Transverse colon (tissue), 4 donors: ENCODE measurements at regions not wholly inside any gene's neighbourhood (a gene's known extent, or its start where the extent isn't known, plus 50 kb on each side); places are given as distances from the start of the nearest gene placed in this dataset.

Experiments used
- DNase-seq: peaks from one replicate; pipeline ENCODE4 v3.0.0-alpha.2; 2019
- H3K27ac ChIP-seq, 4 donors: fragments of 200-600 bp; sonication (generic); 2 replicates each; pipeline ENCODE4 v1.5.1; 2016 to 2018; ENCODE audit warnings: inconsistent platforms in 4 of 4
- H3K27me3 ChIP-seq: fragments of 200-600 bp; sonication (generic); 2 replicates; pipeline ENCODE4 v1.5.1; 2017; ENCODE audit warnings: inconsistent platforms
- H3K36me3 ChIP-seq, 4 donors: fragments of 200-600 bp; sonication (generic); 2 replicates each; pipeline ENCODE4 v1.5.1; 2017 to 2019; ENCODE audit warnings: inconsistent platforms in 4 of 4
- H3K4me1 ChIP-seq, 4 donors: fragments of 200-600 bp; sonication (generic); 2 replicates each; pipeline ENCODE4 v1.5.1; 2017 to 2020; ENCODE audit warnings: inconsistent platforms in 4 of 4
- H3K4me3 ChIP-seq, 4 donors: fragments of 200-600 bp; sonication (generic); 1 replicate in 1 of 4; 2 replicates in 3 of 4; pipeline versions ENCODE4 v1.5.1 to v1.6.1; 2017 to 2019; ENCODE audit warnings: inconsistent platforms in 4 of 4
- H3K9me3 ChIP-seq, 2 donors: fragments of 200-600 bp; sonication (generic); 2 replicates each; pipeline ENCODE4 v1.5.1; 2017 to 2019; ENCODE audit warnings: inconsistent platforms in 2 of 2
- EP300 ChIP-seq: sonication (generic); formaldehyde crosslinking; IDR thresholded peaks from one replicate; pipeline ENCODE4 v1.6.1; 2017; ENCODE audit warnings: antibody characterized with exemption, low read depth
- POLR2A ChIP-seq: fragments of 450-650 bp; IDR thresholded peaks from one replicate; pipeline ENCODE4 v1.6.1; 2016; ENCODE audit warnings: antibody characterized with exemption, mild to moderate bottlenecking, moderate library complexity
- POLR2AphosphoS5 ChIP-seq, 3 donors: sonication (generic); formaldehyde crosslinking; IDR thresholded peaks; one replicate each; pipeline ENCODE4 v1.6.1; 2016; ENCODE audit warnings: antibody characterized with exemption in 3 of 3
- WGBS, 2 donors: methylation state at CpG; one replicate each; pipeline ENCODE4 v1.1.5; 2018; ENCODE audit warnings: low coverage in 1 of 2; 5-methylcytosine and 5-hydroxymethylcytosine counted together
- in situ Hi-C, 4 donors: fragments of 200-750 bp; cut with MboI; loops; one replicate each; pipeline versions ENCODE4 v1.15.0 to v1.15.1; 2017; ENCODE audit warnings: low sequenced_read_pairs in 3 of 4, low pct_ligation_motif_present in 1 of 4, low pct_unique_long_range_greater_than_20kb in 1 of 4
- intact Hi-C: fragments of 100-400 bp; cut with DNase I; formaldehyde crosslinking; loops from one replicate; pipeline ENCODE4 v1.15.1; 2023; ENCODE audit warnings: low total_unique reads
- TF ChIP-seq, protein P1 (sequence below), 5 experiments: fragments of 200-600 bp in 3 of 5; fragments of 450-650 bp in 2 of 5; sonication (generic) in 3 of 5; IDR thresholded peaks; 1 replicate in 2 of 5; 2 replicates in 3 of 5; pipeline ENCODE4 v1.5.1; 2016 to 2017; ENCODE audit warnings: antibody characterized with exemption in 5 of 5, inconsistent platforms in 3 of 5, mild to moderate bottlenecking in 2 of 5, moderate library complexity in 1 of 5

DNA sequence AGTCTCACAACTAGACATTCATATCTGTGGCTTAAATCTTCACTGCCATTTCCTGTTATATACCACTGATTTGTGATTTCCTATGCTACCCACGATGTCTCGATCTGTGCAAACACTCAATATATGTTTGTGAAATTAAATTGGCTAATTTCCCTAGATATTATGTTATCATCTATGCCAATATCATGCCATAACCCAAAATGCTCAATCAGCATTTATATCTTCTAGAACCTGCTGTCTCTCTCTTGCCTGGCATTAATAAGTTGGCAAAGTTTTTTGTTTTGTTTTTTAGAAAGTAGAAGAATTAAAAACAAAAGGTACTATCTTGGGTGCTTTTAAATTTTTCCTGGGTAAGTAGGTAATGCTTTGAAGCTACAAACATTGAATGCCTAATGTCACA is 358.5 kb upstream of the DAB1 start:
- WGBS, 2 donors, result 63 to 72% methylated on average over 2 of the region's 2 CpGs
- H3K4me3 ChIP-seq, result no peak overlapping the region
- no peaks in the 10 kb centered on the region for H3K27me3 ChIP-seq
- H3K36me3 ChIP-seq, result no peaks in the 10 kb centered on the region
- H3K27ac ChIP-seq, result no peak overlapping the region
- in situ Hi-C loops (no loop called here), intact Hi-C loops (no loop called here)
- no peaks in the 10 kb centered on the region for H3K4me1 ChIP-seq
- no peak for DNase-seq
- no peaks in the 10 kb centered on the region for H3K9me3 ChIP-seq
- TF ChIP-seq EP300 (no peak), POLR2A (no peak), POLR2AphosphoS5 (IDR thresholded peaks at IDR 0.05) (no peak)
- TF ChIP-seq, protein P1, sequence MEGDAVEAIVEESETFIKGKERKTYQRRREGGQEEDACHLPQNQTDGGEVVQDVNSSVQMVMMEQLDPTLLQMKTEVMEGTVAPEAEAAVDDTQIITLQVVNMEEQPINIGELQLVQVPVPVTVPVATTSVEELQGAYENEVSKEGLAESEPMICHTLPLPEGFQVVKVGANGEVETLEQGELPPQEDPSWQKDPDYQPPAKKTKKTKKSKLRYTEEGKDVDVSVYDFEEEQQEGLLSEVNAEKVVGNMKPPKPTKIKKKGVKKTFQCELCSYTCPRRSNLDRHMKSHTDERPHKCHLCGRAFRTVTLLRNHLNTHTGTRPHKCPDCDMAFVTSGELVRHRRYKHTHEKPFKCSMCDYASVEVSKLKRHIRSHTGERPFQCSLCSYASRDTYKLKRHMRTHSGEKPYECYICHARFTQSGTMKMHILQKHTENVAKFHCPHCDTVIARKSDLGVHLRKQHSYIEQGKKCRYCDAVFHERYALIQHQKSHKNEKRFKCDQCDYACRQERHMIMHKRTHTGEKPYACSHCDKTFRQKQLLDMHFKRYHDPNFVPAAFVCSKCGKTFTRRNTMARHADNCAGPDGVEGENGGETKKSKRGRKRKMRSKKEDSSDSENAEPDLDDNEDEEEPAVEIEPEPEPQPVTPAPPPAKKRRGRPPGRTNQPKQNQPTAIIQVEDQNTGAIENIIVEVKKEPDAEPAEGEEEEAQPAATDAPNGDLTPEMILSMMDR (IDR thresholded peaks at IDR 0.05), result no peak

DNA sequence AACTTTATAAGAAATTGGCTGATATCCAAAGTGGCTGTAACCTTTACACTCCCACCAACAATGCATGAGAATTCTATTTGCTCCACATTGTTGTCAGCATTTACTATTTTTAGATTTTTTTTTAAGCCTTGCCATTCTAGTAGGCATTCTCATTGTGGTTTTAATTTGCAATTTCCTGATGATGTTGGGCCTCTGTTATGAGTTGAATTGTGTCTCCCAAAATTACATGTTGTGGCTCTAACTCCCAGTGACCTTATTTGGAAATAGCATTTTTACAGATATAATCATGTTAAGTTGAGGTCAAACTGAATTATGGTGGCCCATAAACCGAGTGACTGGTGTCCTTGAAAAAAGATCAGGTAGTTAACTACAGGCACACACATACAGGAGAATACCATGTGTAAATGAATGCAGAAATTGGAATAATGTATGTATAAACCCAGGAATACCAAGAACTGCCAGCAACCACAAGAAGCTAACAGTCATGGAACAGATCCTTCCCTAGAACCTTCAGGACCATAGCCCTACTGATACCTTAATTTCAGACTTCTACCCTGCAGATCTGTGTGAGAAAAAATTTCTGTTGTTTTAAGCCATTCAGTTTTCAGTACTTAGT is 348.8 kb upstream of the DAB1 start:
- Histone ChIP-seq H3K4me1 (no peaks in the 10 kb centered on the region), H3K9me3 (no peaks in the 10 kb centered on the region), H3K27me3 (no peaks in the 10 kb centered on the region), H3K4me3 (no peak overlapping the region), H3K36me3 (no peaks in the 10 kb centered on the region), H3K27ac (no peak overlapping the region)
- 17 to 32% methylated on average over 1 of the region's 1 CpG for WGBS, 2 donors
- DNase-seq, result no peak
- in situ Hi-C loops, result no loop called here
- intact Hi-C loops, result no loop called here
- no peak for TF ChIP-seq POLR2A

DNA sequence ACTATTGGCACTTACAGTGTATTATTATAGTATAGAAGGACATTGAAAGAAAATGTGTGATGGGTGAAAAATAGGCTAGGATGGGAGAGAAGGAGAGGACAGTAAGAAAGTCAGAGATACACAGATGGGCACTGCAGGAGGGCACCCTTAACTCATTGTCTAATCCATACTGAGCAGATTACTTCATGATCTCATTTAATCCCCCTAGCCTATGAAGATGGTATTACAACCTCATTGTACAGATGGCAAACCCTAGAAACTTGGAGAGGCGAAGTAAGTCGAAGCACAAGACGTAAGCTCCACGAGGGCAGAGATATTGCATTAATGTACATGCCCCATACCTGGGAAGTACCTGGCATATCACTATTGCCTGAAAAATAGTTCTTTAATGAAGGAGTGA is 346.9 kb upstream of the DAB1 start:
- DNase-seq, result no peak
- Histone ChIP-seq H3K4me3 (no peak overlapping the region), H3K4me1 (no peaks in the 10 kb centered on the region), H3K27me3 (no peaks in the 10 kb centered on the region), H3K36me3 (no peaks in the 10 kb centered on the region), H3K27ac (no peak overlapping the region), H3K9me3 (no peaks in the 10 kb centered on the region)
- no peak for TF ChIP-seq POLR2A
- TF ChIP-seq, protein P1 (IDR thresholded peaks at IDR 0.05), result peak in 1 of 5 experiments; percentile 12
- intact Hi-C loops (no loop called here), in situ Hi-C loops (no loop called here)
- WGBS, 2 donors, result 78 to 94% methylated on average over 4 of the region's 4 CpGs

DNA sequence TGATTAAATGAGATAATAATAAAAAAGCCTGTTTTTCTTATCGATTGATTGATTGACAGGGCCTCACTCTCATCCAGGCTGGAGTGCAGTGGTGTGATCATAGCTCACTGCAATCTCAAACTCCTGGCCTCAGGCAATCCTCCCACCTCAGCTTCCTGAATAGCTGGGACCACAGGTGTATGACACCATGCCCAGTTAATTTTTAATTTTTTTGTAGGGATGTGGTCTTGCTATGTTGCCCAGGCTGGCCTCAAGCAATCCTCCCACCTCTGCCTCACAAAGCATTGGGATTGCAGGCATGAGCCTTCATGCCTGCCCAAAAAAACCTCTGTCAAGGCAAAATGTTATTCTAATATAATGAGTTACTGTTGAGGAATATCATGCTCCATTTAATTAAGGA is 346.4 kb upstream of the DAB1 start:
- TF ChIP-seq, protein P1 (IDR thresholded peaks at IDR 0.05), result no peak
- TF ChIP-seq POLR2AphosphoS5 (IDR thresholded peaks at IDR 0.05) (no peak), EP300 (no peak), POLR2A (no peak)
- WGBS, 2 donors, result 80 to 87% methylated on average over 1 of the region's 1 CpG
- in situ Hi-C loops, result no loop called here

DNA sequence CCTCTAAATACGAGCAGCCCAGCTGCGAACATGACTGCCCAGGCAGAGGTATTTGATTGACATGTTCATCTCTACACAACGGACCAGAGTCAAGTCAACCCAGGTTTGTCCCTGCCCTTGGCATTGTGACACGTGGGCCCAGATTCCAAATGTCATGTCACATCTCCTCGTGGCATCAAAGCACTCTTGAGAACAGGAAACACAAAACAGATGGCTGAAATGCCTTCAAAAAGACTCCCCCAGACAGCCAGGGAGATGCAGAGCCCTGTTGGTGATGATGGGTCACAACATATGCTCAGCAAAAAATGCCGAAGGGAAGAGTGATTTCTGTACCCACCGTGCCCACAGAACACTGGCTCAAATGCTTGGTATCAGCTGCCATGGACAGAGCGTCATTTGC is 337.8 kb upstream of the DAB1 start:
- no peaks in the 10 kb centered on the region for H3K4me1 ChIP-seq
- no peak for DNase-seq
- in situ Hi-C loops (no loop called here), intact Hi-C loops (loop anchor here (5.0 kb wide), 1 partner anchor 1439 kb away; no protein-coding TSS in a partner anchor)
- no peak overlapping the region for H3K4me3 ChIP-seq
- WGBS, 2 donors, result 57 to 100% methylated on average over 1 to 8 of the region's 8 CpGs
- TF ChIP-seq, protein P1 (IDR thresholded peaks at IDR 0.05), result no peak
- TF ChIP-seq POLR2A, result no peak
- TF ChIP-seq POLR2AphosphoS5 (IDR thresholded peaks at IDR 0.05), result no peak
- TF ChIP-seq EP300, result no peak
- no peak overlapping the region for H3K27ac ChIP-seq
- H3K36me3 ChIP-seq, result no peaks in the 10 kb centered on the region
- H3K9me3 ChIP-seq, result no peaks in the 10 kb centered on the region
- H3K27me3 ChIP-seq, result no peaks in the 10 kb centered on the region

More for the DNA sequence above, 346.4 kb upstream of the DAB1 start:
- H3K27ac ChIP-seq, result no peak overlapping the region
- DNase-seq, result no peak
- no peaks in the 10 kb centered on the region for H3K36me3 ChIP-seq
- no peaks in the 10 kb centered on the region for H3K4me1 ChIP-seq
- intact Hi-C loops, result no loop called here
- no peaks in the 10 kb centered on the region for H3K9me3 ChIP-seq
- no peak overlapping the region for H3K4me3 ChIP-seq
- H3K27me3 ChIP-seq, result no peaks in the 10 kb centered on the region
